CD4-positive, alpha-beta T cell treated with Interleukin-2 at 100 ng/mL for 4 hours (primary cell): ENCODE measurements at regions not wholly inside any gene's neighbourhood (a gene's known extent, or its start where the extent isn't known, plus 50 kb on each side); places are given as distances from the start of the nearest gene placed in this dataset.

ENCODE experiments used
- DNase-seq: peaks from one replicate; pipeline ENCODE4 v3.0.0-alpha.2; 2020; ENCODE audit warnings: low spot score

GRCh38 chr21:16492892-16493291 is 763.1 kb downstream of the USP25 start:
- DNase-seq = no peak

GRCh38 chr21:16496609-16497008 is 766.8 kb downstream of the USP25 start:
- no peak for DNase-seq

DNA sequence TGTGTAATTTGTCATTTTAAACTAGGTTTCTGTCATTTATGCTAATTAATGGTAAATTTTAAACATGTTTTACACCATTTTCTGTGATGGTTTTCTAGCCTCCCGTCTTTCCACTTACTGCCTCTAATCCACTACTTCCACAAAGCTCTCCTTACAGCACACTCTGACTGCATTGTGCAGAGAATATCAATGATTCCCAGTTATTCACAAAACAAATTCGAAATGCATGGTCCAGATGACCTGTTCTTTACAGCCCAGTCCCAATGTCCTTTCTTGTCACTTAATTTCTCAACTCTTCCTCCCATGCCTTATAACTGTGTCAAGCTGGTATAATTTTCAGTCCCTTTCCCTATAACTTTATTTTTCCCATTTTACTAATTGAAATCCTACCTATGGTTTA is 770.5 kb downstream of the USP25 start:
- DNase-seq = no peak

DNA sequence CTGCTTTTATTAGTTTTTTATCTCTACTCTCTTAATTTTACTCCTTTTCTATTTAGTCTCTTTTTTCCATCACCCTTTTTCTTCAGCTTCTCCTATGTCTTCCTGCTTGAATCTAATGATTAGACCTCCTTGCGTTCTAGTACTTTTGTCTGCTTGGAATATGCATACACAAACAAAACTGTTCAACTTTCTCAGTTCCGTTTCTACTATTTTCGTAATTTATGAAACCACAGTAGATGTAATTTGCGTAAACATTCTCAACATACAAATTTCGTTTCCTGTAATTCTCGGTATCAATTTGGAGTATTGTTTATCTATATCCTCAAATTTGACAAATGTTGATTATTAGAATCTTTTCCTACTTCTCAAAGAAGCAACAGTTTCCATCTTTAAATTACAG is 772.5 kb downstream of the USP25 start:
- DNase-seq = no peak

- no peak for DNase-seq
These were observed 773.1 kb downstream of the USP25 start for GRCh38 chr21:16502897-16503296.

DNA sequence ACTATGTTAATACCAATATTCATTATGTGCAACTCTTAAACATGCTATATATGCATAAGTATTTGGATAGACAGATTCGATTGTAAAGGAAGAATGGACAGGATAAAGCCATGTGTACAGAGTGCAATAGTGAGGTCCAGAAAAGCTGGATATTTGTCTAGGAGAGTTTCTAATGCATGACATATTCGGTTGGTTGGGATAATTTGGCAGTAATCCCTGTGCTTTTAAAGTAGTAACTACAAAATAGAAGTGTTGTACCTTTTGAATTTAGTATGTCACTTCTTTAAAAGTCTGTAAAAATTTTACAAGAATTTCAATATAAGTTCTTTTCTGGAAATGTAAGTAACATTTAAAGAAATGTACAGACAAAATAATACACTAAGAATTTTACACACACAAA is 774.5 kb downstream of the USP25 start:
- no peak for DNase-seq

- DNase-seq = no peak
These were observed 775.0 kb downstream of the USP25 start for GRCh38 chr21:16504766-16505165.

DNA sequence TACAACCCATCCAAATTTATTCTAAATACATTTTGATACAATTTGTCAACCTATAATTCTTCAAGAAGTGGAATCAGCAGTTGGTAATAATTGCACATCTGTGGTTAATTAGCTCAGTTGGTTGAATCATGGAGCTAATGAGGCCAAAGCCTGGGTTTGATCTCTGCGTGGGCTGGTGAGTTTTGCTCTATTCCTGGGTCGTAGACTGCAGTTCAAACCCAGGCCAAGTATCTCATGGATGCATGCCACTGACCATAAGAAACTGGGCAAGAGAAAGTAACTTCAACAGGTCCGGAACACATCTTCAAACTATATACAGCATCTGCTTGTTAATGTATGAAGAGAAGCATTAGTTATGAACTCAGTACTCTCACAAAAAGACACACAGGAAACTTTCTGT is 779.7 kb downstream of the USP25 start:
- DNase-seq = no peak

- DNase-seq = no peak
These were observed 784.5 kb downstream of the USP25 start for GRCh38 chr21:16514316-16514715.

DNA sequence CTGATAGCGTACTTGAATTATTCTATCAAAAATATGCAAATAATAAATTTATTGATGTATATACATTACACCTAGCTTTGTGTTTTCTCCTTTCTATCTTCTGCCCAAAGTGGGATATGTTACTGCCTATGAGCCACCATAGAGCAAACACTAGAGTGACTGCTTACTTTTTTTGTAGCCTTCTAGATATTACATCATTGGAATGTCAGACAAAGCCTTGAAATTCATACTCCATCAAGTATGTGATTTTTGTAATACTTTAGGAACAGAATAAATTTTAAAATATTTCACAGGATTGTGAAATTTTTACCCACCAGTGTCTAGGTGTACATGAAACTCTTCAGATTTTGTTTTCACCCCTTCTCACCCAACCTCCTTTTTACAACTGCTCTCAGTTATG is 787.6 kb downstream of the USP25 start:
- DNase-seq = no peak

DNA sequence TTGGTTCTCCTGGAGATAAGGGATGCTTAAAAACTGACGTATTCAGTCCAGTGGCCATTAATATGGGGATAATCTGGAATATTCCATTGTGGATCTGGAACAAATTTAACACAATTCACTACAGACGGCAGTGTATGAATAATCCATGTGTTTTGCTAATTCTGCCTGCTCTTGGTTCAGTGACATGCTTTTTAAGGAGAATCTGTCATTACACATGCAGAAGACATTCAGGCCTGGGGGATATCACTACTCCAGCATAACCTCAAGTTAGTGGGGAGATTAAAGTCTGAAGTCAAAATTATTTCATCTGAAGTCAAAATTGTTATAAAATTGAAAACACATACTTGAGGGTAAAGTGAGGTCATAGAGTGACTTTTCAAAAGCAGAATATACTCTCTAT is 789.3 kb downstream of the USP25 start:
- DNase-seq = no peak

DNA sequence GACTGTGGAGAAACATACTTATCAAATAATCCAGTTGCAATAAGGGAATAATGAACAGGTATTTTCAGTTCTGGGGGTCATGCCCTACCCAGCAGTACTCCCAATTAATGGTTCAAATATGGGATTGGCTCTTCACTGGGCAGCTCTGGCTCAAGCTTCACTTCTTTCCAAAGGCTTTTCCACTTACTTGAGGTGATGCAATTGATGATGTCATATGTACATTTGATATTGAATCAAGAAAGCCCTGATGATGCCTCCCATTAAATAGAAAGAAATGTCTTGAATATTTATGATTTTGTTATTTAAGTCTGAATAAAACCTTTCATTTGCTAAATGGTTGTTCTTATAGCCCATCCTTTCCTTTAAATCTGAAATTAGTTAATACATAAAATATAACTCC is 789.9 kb downstream of the USP25 start:
- DNase-seq = no peak

GRCh38 chr21:16522548-16522947 is 792.8 kb downstream of the USP25 start:
- DNase-seq = no peak

DNA sequence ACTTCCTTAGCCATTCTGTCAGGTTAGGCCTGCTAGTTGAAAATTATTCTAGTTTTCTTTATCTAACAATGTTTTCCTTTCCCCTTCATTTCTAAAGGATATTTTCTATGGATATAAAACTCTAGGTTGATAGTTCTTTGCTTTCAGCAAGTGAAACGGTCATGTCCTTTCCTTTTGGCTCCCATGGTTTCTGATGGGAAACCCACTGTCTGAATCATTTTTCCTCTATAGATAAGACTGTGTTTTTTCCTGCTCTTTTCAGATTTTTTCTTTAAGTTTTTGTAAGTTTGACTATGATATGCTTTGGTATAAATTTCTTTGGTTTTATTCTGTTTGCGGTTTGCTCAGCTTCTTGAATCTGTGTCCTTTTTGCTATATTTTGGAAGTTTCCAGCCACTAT is 800.9 kb downstream of the USP25 start:
- DNase-seq = no peak

DNA sequence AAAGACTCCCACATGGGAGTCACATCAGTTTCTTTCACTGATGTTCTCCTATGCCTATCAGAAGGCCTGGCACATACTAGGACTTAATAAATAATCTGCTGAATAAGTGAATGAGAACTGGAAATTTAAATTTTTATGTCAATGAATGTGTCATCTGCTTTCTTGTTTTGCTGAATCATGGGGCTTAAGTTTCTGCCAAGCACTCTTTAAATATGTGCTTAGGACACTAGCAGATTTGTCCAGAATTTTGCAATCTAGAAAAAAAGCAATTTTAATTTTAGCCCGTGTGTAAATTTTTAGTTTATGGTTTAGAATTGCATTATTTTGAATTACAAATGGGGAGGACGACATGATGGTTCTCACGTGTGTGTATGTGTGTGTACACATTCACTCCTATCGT is 803.1 kb downstream of the USP25 start:
- no peak for DNase-seq

DNA sequence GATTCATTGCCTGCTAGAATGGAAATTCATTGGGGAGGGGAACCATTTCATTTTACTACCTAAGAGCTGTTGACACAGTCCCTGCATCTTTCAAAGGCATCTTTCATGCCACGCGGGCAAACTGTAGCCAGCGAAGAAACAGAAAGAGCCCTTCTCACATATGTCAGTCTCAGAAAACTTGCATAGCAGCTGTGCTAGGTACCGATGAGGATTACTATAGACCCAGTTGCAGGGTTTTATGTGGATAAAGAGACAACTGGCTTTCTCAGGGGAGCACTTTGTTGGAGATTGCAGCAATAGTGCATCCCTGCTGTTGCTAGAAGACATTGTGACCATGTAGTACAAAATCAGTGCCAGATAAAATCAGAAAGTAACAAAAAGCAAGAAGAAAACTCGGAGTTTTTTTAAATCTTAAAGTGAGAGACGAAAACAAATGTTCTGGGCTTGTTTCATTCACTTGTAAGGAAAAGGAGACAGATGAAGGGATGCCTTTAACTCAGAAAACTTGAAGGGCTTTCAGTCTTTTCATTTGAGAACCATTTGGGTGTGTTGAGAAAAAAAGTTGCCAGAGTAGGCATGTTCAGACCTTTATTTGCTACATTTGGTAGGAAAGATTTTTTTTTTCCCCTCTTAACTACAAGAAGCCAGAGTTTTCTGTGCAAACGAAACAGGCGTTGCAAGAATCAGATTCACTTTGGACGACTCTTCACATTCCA is 804.1 kb downstream of the USP25 start:
- no peak for DNase-seq

DNA sequence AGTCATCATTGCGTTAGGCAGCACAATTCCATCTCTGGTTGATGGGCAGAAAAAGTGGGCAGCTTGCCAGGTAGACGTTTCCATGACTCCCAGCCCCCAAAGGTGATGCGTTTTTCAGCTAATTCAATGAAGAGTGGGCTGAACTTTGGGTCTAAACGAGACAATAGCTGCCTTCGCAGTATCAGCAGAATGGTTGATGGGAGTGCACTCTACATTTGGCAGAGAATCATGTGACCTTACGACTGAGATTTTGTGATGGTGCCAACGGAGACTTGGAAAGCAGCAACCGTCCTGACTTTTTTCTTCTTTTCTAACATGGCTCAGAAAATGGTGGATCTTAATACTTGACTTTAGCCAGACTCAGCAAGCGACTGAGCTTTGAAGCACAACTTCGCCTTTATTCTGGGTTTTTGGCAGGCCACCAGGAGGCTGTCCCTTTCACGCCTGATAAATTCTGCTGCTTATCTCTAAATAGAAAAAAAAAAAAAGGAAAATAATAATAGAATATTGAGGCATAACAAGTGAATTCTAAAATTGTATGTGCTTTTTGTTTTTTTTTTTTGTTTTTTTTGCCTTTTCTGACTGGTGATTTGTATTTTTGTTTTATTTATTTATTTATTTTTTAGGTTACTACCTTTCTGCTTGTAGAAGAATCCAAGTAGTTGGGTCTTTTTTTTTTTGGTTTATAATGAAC is 804.8 kb downstream of the USP25 start:
- no peak for DNase-seq

- no peak for DNase-seq
These were observed 805.3 kb downstream of the USP25 start for GRCh38 chr21:16535102-16535422.

DNA sequence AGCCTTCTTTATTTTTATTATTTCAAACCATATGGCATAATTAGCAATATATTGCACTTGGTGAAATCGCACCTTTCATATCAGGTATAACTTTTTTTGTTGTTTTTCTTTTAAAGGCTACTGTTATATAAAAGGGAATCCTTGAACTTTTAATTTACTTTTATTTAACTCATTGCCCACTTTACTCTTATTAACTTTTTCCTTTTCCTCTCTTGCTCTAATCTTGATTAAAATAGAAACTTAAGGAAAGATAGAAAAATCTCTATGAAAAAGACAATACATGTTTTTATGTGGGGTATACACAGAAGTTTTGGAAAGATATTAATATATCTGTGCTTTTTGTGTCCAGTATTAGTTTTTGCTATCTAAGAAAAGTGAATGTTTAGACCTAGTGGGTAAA is 805.8 kb downstream of the USP25 start:
- no peak for DNase-seq

- DNase-seq = no peak
These were observed 806.4 kb downstream of the USP25 start for GRCh38 chr21:16536140-16536539.

DNA sequence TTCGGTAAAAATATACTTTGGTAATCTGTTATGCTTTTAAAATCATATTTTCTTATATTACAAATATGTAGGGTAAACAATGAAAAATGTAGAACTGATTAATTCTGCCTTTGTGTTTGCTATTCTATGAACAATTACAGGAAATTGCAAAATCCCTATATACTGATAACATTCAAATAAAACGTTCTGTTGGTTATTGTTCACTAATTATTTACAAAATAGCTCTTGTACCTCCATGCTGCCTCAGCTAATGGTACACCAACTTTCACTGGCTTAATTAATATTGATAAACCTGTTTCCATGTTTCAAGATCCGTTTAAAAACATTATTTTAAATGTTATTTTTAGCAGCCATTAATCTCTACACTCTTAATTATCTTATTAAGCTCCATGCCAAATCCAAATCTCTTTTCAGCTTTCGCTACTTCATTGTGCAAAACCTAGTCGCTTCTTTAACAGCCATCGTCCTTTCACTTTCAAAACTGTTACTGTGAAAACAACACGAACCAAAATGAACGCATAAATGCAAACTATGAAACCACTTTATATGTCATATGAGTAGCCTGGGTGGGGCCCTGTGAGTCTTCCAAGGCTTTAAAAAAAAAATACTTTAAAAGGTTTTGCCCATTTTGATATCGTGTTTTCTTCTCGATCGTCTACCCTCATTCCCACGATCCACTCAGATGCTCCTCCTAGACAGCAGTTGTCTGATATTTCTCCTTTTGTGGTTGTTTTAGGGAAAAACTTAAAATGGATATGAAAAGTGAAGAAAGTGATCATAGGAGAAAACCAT is 807.1 kb downstream of the USP25 start:
- DNase-seq = no peak

- no peak for DNase-seq
These were observed 807.7 kb downstream of the USP25 start for GRCh38 chr21:16537501-16537900.

GRCh38 chr21:16538405-16538804 is 808.6 kb downstream of the USP25 start:
- no peak for DNase-seq
